ENCODE measurements at regions not wholly inside any gene's neighbourhood (a gene's known extent, or its start where the extent isn't known, plus 50 kb on each side); places are given as distances from the start of the nearest gene placed in this dataset.

- DNase-seq (ENCODE audit: extremely low read depth, low read depth): no peak
- H3K4me3 ChIP-seq (replicated peaks; ENCODE audit: low read depth, low read length): no peak overlapping the region
- TF ChIP-seq CTCF (IDR thresholded peaks at IDR 0.05; ENCODE audit: low read depth, low read length, missing control alignments): no peak
Measured at GRCh38 chr15:93583552-93583951, 494.5 kb upstream of the RGMA start.

GRCh38 chr15:93570527-93570926 is 481.5 kb upstream of the RGMA start:
- no peak for TF ChIP-seq CTCF (IDR thresholded peaks at IDR 0.05; ENCODE audit: low read depth, low read length, missing control alignments)
- no peak overlapping the region for H3K4me3 ChIP-seq (replicated peaks; ENCODE audit: low read depth, low read length)
- DNase-seq (ENCODE audit: extremely low read depth, low read depth): no peak

GRCh38 chr15:93566762-93567161 is 477.8 kb upstream of the RGMA start:
- H3K4me3 ChIP-seq (replicated peaks; ENCODE audit: low read depth, low read length): no peak overlapping the region
- DNase-seq (ENCODE audit: extremely low read depth, low read depth): no peak
- no peak for TF ChIP-seq CTCF (IDR thresholded peaks at IDR 0.05; ENCODE audit: low read depth, low read length, missing control alignments)

GRCh38 chr15:93565201-93565600 is 476.2 kb upstream of the RGMA start:
- TF ChIP-seq CTCF (IDR thresholded peaks at IDR 0.05; ENCODE audit: low read depth, low read length, missing control alignments): no peak
- H3K4me3 ChIP-seq (replicated peaks; ENCODE audit: low read depth, low read length): no peak overlapping the region
- DNase-seq (ENCODE audit: extremely low read depth, low read depth): no peak

- DNase-seq (ENCODE audit: extremely low read depth, low read depth): no peak
- TF ChIP-seq CTCF (IDR thresholded peaks at IDR 0.05; ENCODE audit: low read depth, low read length, missing control alignments): no peak
- no peak overlapping the region for H3K4me3 ChIP-seq (replicated peaks; ENCODE audit: low read depth, low read length)
Measured at GRCh38 chr15:93563218-93563617, 474.2 kb upstream of the RGMA start.

GRCh38 chr15:93562395-93563123 is 473.5 kb upstream of the RGMA start:
- DNase-seq (ENCODE audit: extremely low read depth, low read depth): no peak
- TF ChIP-seq CTCF (IDR thresholded peaks at IDR 0.05; ENCODE audit: low read depth, low read length, missing control alignments): no peak
- H3K4me3 ChIP-seq (replicated peaks; ENCODE audit: low read depth, low read length): no peak overlapping the region

GRCh38 chr15:93557696-93558095 is 468.7 kb upstream of the RGMA start:
- no peak for TF ChIP-seq CTCF (IDR thresholded peaks at IDR 0.05; ENCODE audit: low read depth, low read length, missing control alignments)
- DNase-seq (ENCODE audit: extremely low read depth, low read depth): no peak
- no peak overlapping the region for H3K4me3 ChIP-seq (replicated peaks; ENCODE audit: low read depth, low read length)
